HG03442 (cell line): ENCODE measurements at regions not wholly inside any gene's neighbourhood (a gene's known extent, or its start where the extent isn't known, plus 50 kb on each side); places are given as distances from the start of the nearest gene placed in this dataset.

Experiments used
- ATAC-seq: cut with Tn5 transposase; IDR thresholded peaks from one replicate; pipeline ENCODE4 v1.9.1; 2021; ENCODE audit warnings: mild to moderate bottlenecking, moderate library complexity; ENCODE audit not compliant: unreplicated experiment

DNA sequence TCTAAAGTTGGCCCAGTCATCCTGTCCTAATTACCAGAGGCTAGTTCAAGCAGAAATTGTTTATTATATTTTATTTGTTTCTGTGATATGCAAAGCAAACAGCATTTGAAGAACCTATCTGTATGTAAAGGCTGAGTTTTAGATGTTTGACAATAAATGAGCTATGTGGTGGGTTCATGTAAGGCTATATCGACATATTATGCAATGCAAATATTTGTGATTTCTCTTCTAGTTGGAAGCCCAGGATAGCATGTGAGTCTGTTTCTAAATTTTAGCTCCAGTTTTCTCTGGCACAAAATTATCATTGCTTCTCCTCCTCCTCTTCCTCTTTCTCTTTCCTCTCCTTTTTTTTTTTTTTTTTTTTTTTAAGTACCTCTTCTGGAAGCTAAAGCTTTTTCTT lies 263.2 kb upstream of the LMCD1 start:
- no peak for ATAC-seq

DNA sequence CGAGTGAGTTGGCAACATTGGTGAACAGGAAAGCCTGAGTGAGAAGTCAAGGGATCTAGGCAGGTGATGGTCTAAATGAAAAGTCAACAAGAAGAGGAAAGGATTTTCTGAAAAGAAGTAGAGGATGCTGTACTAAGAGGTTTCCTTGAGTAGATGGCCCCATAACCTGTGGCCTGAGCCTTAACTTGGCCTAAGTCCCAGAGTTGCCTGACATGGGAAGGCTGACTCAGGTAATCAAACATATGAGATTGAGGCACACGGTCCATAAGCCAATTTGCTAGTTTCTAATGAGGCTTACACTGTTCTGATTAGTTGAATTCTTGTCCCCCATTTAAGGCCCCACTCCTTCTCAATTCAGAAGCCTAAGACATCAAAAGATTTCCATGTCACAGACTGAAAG lies 262.5 kb upstream of the LMCD1 start:
- no peak for ATAC-seq

DNA sequence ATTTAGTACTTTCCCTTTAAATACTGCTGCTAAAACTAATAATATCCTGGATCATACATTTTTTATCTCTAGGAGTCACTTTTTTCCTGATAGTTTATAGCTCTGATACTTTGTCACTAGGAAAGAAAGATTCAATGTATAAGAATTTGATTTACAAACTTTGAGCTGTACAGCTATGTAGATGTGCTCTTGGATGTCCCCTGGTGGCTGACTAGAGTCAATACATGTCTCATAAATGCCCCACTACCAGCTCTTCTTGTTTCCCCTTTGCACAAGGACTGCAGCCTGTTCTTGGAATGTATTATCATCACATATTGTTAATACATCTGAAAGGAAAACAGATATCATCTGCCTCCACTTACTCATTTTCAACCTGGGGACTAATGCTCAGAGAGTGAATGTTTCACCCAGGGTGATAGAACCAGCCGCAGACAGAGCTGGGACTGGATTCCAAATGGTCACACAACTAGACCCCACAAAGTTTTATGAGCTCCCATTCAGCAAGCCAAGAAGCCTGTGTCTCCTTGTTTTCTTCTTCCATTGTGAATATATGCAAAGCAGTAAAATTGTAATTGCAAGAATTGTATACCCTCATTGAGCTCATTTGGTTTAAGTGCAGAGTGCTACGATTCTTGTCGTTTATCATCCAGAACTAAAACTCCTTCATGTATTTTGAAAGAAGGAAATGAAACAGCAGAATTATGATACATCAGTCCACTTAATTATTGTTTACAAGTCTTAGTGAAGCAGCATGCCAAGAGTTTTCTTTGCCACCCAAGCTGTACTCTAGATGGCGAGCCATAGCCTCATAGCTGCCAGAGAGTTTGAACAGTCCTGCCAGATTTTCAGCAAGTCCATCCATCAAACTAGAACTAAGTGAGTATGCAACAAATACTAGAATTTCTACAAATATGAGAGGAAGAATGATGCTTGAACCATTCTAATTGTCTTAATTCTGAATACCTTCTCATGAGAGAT lies 261.6 kb upstream of the LMCD1 start:
- ATAC-seq, result peak; percentile 97

DNA sequence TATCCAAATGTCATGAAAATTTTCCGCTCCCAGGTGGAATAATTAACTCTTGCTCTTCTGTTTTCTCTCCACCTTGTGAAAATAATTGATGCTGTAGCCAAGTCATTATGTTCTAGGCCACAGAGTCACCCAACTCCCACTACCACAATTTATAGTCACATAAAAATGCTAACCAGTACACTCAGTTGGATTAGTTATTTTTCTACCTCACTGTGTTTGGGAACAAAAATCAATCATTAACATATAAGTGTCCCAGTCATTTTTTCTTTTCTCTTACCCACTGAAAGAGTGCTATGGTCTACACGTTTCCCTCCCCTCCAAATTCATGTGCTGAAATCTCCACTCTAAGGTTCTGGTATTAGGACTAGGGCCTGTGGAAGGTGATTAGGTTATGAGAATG lies 255.6 kb upstream of the LMCD1 start:
- ATAC-seq, result no peak

DNA sequence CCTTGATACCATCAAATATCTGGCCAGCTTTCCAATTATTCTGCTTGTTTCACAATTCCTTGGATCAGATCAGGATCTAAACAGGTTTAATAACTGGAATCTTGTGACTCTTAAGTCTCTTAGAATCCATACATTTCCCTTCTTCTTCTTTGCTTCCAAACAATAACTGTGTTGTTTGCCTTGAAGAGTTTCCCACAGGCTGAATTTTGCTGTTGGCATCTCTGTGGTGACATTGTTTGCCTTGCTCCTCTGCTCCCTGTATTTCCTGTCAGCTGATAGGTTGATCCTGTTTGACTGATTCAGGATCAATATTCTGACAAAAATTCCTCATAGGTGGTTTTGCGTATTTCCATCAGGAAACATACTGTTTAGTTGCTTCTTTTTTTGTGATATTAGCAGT lies 248.4 kb upstream of the LMCD1 start:
- no peak for ATAC-seq

DNA sequence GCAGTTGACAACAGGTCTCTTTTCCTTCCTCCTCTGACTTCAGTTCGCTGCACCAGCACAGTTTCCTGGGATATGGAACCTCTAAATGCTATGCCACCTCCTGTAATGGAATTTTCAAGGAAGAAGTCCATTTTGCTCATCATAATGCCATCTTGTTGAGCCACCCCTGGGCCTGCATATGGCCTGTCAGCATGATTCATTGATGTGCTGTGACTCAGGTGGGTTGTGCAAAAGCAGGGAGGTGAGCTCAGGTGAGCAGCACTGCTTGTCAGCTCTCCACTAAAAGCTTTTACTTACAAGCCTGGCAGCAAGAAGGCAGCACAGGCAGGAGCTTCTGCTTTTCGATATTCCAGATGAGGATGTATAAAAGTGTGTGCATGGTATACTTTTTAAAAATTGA lies 247.1 kb upstream of the LMCD1 start:
- ATAC-seq, result no peak

DNA sequence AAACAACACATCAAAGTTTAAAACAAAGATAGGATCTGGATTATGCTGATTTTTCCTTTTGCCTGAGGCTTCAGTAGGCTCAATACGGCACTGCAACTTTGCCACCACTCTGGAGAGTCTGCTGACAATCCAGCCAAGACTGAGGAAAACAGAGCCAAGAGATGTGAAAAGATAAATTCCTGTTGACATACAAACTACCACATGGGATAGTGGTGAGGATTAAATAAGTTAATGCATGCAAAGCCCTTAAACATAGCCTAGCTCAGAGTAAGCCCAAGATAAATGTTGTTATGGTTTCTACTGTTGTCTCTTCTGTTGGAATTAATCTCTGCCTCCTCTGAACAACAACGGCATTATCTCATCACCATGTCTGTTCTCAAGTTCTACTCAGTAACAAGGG lies 245.9 kb upstream of the LMCD1 start:
- ATAC-seq, result no peak

DNA sequence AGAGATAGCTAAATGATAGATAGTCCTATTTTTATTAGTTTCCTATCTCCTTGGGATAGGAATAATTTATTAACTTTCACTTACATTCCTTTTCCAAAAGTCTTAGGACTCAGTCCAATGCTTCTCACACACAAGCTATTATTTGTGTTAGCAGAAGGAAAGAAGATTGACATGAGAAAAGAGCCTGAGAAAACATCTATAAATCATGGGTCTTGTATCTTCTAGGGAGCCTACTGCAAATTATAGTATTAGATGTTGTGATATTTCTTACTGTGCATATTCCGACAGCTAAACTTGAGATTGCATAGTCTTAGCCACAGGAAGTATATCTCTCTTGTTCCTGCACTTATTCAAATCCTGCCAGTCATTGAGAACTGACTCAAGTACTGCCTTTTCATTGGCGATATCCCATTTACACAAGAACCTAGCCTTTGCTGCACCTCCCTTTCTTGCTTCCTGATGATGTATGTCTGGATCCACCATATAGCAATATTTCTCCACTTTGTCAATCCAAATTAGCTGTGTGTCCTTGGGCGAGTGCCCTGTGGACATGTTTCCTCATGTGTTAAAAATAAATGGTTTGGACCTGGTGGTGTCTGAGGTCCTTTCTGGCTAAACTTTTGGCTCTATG lies 245.1 kb upstream of the LMCD1 start:
- ATAC-seq, result no peak

DNA sequence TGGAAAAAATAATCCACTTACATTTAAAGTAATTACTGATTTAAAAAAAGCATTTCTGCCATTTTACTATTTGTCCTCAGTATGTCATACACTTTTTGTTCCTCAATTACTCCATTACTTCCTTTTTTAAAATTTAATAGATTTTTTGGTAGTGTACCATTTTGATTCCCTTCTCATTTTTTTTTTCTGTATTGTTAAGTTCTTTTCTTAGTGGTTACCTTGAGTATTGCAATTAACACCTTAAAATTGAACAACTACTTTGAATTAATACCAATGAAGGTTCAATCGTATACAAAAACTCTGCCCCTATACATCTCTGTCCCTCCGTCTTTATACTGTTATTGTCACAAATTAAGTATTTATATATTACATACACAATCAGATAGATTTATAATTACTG lies 240.6 kb upstream of the LMCD1 start:
- no peak for ATAC-seq

DNA sequence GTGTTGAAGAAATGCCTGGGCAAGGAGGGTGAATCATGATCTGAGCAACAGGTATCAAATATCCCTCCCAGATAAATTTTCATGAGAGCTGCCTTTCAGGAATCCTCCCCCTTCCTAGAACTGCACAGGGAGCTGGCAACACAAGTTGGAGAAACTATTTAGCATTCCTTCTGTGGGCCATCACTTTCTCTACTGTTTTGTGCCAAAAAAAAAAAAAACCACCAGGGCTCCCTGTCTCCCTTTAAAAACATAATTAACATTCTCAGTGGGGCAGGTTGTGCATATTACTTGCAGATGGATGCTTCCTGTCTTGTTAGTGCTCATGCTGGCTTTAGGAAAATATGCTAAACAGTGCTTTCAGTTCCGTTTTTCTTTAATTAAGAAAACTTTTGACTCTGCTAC lies 234.9 kb upstream of the LMCD1 start:
- no peak for ATAC-seq

DNA sequence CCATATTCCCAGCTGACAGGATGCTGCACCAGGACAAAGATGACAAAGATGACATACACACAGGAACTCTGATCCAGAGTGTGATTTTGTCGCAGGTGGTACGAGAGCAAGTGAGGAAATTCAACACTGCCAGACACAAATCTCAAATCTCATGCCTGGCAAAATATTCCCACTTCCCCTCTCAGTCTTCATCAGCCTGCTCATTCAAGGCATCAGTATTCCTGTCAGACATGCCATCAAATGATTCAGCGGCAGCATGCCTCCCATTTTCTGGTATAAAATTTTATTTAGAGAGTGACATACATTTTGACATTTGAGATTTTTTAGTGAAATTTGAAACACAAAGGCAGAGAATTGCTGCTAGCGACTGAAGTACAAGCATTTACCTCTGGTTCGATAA lies 228.1 kb upstream of the LMCD1 start:
- ATAC-seq, result no peak

DNA sequence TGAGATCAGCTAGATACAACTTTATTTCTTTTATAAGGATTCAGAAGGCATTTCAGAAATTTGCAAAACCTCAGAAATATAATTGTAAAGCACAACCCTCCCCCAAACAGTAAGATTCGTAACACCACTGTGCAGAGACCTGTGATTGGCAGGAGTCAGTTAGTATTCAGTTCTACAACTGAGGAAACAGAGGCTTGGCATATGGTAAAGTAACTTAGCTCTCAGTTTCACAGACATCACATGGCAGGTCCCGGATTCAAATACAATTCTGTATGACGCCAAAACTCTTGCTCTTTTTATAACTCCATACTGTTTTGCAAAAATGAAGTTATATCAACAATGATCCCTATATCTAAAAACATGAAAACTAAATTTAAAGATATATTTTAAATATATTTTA lies 225.6 kb upstream of the LMCD1 start:
- ATAC-seq, result no peak

DNA sequence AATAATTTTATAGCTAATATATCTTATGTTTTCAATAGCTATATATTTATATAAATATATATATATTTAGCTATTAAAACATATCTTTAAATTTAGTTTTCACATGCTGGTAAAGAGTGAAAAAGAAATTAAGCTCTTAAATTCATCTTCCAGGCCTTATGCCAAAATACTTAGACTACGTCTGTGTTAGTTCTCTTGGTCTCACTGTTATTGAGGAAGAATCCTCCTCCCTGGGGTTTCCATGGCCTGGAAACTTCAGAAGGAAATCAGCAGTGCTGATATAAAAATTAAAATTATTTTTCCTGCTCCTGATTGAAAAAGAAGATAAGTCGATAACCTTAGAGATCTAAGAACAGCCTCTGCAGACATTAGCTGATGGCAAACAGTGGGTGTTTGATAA lies 225.1 kb upstream of the LMCD1 start:
- no peak for ATAC-seq

DNA sequence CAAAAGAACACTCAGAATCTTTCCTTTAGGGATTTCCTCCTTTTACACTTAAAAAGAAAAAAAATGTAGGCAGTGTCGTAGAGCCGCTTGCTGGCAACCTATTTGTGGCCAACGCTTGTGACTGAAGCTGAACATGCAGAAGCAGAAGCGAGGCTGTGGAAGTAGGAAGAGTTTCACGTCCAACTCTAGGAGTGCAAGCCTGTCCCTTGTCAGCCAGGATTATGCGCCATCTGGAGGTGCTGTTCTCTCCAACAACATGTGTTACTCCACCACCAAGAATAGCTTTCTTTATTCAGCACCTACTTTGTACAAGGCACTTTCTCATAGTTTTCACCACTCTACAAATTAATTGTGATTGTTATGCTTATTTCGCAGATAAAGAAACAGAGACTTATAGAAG lies 223.2 kb upstream of the LMCD1 start:
- no peak for ATAC-seq

DNA sequence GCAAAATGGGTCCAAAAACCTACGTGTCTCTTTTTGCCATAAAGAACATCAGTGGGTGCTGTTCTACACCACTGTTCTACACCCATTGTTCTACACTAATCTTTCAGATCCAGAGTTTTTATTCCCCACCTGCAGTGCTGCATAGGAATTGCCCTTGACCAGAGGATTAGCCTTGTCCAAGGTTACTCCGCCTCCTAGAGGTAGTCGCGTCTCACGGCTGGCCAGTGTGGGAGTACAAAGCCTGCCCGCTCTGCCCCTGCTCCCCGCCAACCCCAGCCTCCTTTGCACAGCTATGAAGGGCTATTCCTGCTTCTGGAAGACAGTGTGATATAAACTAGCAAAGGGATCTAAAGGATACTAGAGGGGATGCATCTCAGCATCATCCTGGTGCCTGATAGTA lies 222.1 kb upstream of the LMCD1 start:
- ATAC-seq, result no peak

DNA sequence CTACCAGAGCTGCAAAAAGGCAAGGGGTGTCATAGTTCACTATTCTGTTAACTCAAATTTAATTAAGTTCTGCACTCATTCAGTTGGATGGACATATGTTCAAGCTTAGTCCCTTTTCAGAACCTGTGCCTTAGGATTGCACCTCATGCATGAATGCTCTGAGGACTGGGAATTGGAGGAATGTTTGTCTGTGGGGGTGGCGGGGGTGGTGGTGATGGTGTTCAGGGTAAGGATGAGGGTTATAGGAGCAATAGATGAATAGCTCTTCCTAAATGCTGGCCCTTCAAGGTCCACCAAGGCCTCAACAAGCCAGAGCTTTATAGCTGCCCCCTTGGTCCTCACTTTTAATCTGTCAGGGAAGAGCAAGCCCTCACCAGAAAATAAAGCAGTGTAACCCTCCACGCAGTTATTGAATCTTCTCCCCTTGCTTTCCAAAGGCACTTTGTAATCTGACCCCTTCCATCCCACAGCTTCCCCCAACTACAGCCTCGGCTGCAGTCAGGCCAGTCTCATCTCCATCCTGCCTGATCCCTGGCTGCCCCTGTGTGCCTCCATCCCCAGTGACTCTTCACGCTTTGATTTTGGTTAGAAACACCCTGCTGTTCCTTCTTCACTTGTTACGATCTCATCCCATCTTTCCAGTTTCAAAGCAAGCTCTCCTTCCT lies 221.6 kb upstream of the LMCD1 start:
- no peak for ATAC-seq

DNA sequence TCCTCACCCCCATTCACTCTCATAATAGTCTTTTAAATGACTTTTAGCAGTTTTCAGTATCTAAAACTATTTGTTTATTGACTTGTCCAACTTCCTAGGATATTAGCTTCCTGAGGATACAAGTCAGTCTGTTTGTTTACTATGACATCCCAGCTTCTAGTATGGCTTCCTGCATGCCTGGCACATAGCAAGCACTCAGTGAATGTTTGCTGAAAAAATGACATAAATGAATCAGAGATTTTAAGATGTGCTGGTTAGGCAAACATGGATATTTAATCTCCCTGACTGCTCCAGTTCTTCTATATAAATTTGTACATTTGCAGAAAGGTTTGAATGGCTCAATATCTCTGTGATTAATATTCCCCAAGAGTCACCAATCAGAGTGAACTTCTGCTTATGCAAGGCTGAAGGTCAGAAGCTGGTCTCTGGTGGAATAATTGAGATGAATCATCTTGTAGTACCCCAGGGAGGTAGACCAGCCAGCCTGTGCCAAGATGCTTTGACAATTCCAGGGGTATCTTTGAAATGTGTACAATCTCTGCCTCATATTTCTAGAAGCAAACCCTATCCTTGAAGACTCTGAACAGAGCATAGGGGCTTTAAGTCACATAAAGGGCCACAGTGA lies 219.0 kb upstream of the LMCD1 start:
- ATAC-seq, result no peak

DNA sequence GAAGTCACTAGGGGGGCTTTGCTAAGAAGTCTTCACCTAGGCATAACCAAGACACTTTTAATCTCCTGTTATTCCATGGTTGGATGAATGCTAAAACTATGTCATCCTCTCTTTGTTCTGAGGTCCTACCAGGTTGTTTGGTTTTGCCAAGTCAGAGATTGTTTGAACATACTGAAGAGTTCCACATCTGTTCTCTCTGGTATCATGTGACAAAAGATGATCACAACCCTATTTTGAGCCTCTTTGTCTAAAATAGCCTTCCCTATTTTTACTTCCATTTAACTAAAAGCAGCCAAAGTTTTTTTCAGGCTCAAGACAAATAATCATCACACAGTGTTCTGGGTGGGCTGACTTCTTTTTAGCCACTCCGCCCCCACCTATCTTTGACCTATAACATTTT lies 218.4 kb upstream of the LMCD1 start:
- no peak for ATAC-seq

DNA sequence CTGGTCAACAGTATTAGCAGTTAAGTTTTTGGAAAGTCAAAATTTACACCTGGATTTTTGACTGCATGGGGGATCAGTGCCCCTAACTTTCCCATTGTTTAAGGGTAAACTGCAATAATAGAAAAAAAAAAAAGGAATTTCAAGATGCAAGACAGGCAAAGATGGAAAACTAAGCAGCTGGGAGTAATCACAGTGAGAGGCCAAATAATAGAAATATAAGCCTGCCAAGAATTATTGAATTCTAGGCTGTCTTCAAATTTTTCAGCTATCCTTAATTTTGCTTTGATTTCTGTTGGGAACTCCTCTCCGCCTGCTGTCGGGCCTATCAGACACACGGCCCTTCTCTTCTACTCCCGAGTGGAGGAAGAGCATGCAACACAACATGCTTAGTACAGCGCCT lies 215.5 kb upstream of the LMCD1 start:
- ATAC-seq, result no peak

DNA sequence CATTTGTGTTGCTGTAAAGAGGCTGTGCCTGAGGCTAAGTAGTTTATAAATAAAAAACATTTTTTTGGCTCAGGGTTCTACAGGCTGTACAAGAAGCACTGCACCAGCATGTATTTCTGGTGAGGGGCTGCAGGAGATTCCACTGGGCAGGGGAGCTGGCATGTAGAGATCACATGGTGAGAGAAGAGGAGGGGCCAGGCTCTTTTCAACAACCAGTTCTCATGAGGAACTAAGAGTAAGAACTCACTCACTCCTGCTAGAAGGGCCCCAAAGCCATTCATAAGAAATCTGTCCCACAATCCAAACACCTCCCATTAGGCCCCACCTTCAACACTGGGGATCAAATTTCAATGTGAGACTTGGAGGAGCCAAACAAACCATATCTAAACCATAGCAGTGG lies 214.9 kb upstream of the LMCD1 start:
- ATAC-seq, result no peak

DNA sequence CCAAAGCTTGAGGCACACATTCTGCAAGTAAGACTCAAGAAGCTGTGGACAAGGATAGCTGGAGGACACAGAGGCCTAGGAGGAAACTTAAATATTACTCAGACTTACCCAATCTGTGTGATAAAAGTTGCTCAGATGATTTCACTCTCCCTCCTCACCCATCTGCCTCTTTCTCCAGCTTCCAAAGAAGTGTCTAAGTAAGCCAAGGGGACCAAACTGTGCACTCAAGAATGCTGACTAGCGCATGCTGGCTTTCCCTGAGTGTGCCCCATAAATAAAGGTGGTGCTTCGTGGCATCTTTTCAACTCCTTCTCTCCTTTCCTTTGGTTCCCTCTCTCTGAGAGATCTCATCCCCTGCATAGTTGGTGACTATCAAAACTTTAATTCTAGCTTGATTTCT lies 211.0 kb upstream of the LMCD1 start:
- no peak for ATAC-seq

DNA sequence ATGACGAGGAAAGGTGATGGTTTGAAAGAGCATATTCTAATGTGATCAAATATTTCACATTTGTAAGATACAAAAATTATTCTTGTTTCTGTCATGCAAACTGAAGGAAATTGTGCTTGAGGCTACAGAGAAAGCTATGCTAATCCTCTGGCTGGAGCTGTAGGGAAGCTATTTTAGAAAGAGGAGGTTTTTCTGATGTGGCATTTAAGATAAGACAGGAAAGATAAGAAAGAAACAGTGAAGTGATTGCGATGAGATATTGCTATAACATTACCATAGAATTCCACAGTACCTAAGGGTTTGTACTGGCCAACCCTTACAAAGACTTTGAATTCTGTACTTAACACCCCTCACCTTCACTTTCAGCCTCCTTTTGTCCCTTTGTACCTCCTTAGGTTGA lies 205.2 kb upstream of the LMCD1 start:
- no peak for ATAC-seq
